ENCODE measurements at regions not wholly inside any gene's neighbourhood (a gene's known extent, or its start where the extent isn't known, plus 50 kb on each side); places are given as distances from the start of the nearest gene placed in this dataset.

DNA sequence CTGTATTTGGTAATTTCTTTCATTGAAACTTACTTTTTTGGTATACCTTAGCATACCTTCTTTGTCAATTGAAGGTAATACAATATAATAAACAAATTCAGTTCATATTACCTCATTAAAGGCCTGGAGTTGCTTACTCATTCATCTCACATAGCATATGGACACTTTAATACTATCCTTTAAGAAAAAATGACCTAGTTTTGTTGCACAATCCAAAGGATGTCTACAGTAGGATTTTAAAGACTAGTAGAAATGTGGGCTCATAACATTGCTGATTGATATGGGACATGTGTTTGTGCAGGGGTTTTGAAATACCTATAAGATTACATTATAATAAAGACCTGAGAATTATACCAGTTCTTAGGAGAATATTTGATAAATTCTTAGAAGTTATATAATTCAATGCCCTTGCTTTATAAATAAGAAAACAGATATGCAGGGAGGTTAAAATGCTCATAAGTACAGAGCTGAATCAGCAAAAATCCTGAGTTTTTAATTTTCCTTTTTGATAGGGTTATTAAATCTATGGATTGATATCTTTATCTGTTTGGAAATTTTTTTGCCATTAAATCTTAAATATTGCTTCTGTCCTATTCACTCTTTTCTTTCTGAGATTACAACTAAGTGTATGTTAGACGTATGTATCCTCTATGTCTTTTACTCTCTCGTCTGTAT lies 352.1 kb downstream of the ATP23 start:
- TF ChIP-seq, protein P1, sequence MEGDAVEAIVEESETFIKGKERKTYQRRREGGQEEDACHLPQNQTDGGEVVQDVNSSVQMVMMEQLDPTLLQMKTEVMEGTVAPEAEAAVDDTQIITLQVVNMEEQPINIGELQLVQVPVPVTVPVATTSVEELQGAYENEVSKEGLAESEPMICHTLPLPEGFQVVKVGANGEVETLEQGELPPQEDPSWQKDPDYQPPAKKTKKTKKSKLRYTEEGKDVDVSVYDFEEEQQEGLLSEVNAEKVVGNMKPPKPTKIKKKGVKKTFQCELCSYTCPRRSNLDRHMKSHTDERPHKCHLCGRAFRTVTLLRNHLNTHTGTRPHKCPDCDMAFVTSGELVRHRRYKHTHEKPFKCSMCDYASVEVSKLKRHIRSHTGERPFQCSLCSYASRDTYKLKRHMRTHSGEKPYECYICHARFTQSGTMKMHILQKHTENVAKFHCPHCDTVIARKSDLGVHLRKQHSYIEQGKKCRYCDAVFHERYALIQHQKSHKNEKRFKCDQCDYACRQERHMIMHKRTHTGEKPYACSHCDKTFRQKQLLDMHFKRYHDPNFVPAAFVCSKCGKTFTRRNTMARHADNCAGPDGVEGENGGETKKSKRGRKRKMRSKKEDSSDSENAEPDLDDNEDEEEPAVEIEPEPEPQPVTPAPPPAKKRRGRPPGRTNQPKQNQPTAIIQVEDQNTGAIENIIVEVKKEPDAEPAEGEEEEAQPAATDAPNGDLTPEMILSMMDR (IDR thresholded peaks at IDR 0.05; ENCODE audit: insufficient read depth, low read length), result no peak
- TF ChIP-seq, protein P2, sequence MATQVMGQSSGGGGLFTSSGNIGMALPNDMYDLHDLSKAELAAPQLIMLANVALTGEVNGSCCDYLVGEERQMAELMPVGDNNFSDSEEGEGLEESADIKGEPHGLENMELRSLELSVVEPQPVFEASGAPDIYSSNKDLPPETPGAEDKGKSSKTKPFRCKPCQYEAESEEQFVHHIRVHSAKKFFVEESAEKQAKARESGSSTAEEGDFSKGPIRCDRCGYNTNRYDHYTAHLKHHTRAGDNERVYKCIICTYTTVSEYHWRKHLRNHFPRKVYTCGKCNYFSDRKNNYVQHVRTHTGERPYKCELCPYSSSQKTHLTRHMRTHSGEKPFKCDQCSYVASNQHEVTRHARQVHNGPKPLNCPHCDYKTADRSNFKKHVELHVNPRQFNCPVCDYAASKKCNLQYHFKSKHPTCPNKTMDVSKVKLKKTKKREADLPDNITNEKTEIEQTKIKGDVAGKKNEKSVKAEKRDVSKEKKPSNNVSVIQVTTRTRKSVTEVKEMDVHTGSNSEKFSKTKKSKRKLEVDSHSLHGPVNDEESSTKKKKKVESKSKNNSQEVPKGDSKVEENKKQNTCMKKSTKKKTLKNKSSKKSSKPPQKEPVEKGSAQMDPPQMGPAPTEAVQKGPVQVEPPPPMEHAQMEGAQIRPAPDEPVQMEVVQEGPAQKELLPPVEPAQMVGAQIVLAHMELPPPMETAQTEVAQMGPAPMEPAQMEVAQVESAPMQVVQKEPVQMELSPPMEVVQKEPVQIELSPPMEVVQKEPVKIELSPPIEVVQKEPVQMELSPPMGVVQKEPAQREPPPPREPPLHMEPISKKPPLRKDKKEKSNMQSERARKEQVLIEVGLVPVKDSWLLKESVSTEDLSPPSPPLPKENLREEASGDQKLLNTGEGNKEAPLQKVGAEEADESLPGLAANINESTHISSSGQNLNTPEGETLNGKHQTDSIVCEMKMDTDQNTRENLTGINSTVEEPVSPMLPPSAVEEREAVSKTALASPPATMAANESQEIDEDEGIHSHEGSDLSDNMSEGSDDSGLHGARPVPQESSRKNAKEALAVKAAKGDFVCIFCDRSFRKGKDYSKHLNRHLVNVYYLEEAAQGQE (IDR thresholded peaks at IDR 0.05; ENCODE audit: insufficient replicate concordance, low read depth), result no peak

Data from HL-60 (cell line).